SK-N-SH (cell line): ENCODE measurements at regions not wholly inside any gene's neighbourhood (a gene's known extent, or its start where the extent isn't known, plus 50 kb on each side); places are given as distances from the start of the nearest gene placed in this dataset.

Source experiments
- CTCF ChIA-PET: fragments of 300-600, 350-600 bp; formaldehyde crosslinking; extraction: SDS; loops from one replicate; lab custom pipeline; 2021; lab: Yijun Ruan, JAX
- POLR2A ChIA-PET: fragments of 350-600 bp; sonication (Branson Sonifier 250); formaldehyde crosslinking; extraction: SDS; loops from one replicate; lab custom pipeline; 2020; ENCODE audit warnings: antibody characterized with exemption, inconsistent platforms; lab: Yijun Ruan, JAX
- DNase-seq: peaks from one replicate; pipeline ENCODE4 v3.0.0; 2012
- H2AFZ ChIP-seq: fragments of 200-600 bp; sonication (generic); 2 replicates; pipeline ENCODE4 v1.8.1; 2016; ENCODE audit warnings: antibody characterized with exemption, mild to moderate bottlenecking, low read depth
- H3F3A ChIP-seq: fragments of 200-600 bp; sonication (generic); replicated peaks from 2 replicates; pipeline ENCODE3; 2016; ENCODE audit warnings: antibody characterized with exemption, mild to moderate bottlenecking; ENCODE audit not compliant: insufficient read depth
- H3K27ac ChIP-seq, 2 experiments: fragments of 200-500 bp in 1 of 2; fragments of 200-600 bp in 1 of 2; sonication (Bioruptor generic) in 1 of 2; sonication (generic), shearing (Covaris generic) in 1 of 2; 2 replicates each; pipeline versions ENCODE4 v1.5.1 to v1.6.1; 2014 to 2016; ENCODE audit warnings: low read depth in 2 of 2, inconsistent platforms in 1 of 2, low read length in 1 of 2, mild to moderate bottlenecking in 1 of 2, mixed read lengths in 1 of 2
- H3K27me3 ChIP-seq: fragments of 200-600 bp; sonication (generic), shearing (Covaris generic); 2 replicates; pipeline ENCODE4 v1.6.1; 2016; ENCODE audit warnings: mixed run types; ENCODE audit not compliant: insufficient read depth
- H3K36me3 ChIP-seq, 2 experiments: fragments of 200-500 bp in 1 of 2; fragments of 200-600 bp in 1 of 2; sonication (Bioruptor generic) in 1 of 2; sonication (generic) in 1 of 2; replicated peaks in 1 of 2; 2 replicates each; pipeline versions ENCODE3 to v1.5.1; 2014 to 2016; ENCODE audit warnings: low read length in 1 of 2, mild to moderate bottlenecking in 1 of 2; ENCODE audit not compliant: insufficient read depth in 2 of 2, control insufficient read depth in 1 of 2
- H3K4me1 ChIP-seq, 2 experiments: fragments of 200-500 bp in 1 of 2; fragments of 200-600 bp in 1 of 2; sonication (Bioruptor generic) in 1 of 2; sonication (generic), shearing (Covaris generic) in 1 of 2; 2 replicates each; pipeline versions ENCODE4 v1.5.1 to v1.6.1; 2014 to 2016; ENCODE audit warnings: low read depth in 1 of 2, low read length in 1 of 2, mixed run types in 1 of 2; ENCODE audit not compliant: insufficient read depth in 2 of 2, control insufficient read depth in 1 of 2
- H3K4me2 ChIP-seq: fragments of 200-600 bp; sonication (generic), shearing (Covaris generic); 2 replicates; pipeline ENCODE4 v1.6.1; 2017; ENCODE audit warnings: mixed run types
- H3K4me3 ChIP-seq, 2 experiments: fragments of 200-500 bp in 1 of 2; fragments of 200-600 bp in 1 of 2; sonication (Bioruptor generic) in 1 of 2; sonication (generic), shearing (Covaris generic) in 1 of 2; 2 replicates each; pipeline versions ENCODE4 v1.5.1 to v1.8.1; 2014 to 2016; ENCODE audit warnings: low read depth in 2 of 2, inconsistent platforms in 1 of 2, low read length in 1 of 2, mild to moderate bottlenecking in 1 of 2, mixed read lengths in 1 of 2, moderate library complexity in 1 of 2
- H3K79me2 ChIP-seq: fragments of 200-600 bp; sonication (generic); 2 replicates; pipeline ENCODE4 v1.8.1; 2017; ENCODE audit warnings: mild to moderate bottlenecking; ENCODE audit not compliant: insufficient read depth
- H3K9ac ChIP-seq: fragments of 200-600 bp; sonication (generic); 2 replicates; pipeline ENCODE4 v1.6.1; 2017; ENCODE audit warnings: mixed run types
- H3K9me2 ChIP-seq: fragments of 200-600 bp; sonication (generic); 2 replicates; pipeline ENCODE4 v1.6.1; 2017; ENCODE audit warnings: mixed run types
- H3K9me3 ChIP-seq: fragments of 200-600 bp; sonication (generic); 2 replicates; pipeline ENCODE4 v1.6.1; 2017; ENCODE audit warnings: mixed run types, mild to moderate bottlenecking, moderate library complexity
- H4K20me1 ChIP-seq: fragments of 200-600 bp; sonication (generic); 2 replicates; pipeline ENCODE4 v1.6.1; 2017; ENCODE audit warnings: mild to moderate bottlenecking, mixed run types; ENCODE audit not compliant: insufficient read depth
- CHD2 ChIP-seq: fragments of 150-350 bp; IDR thresholded peaks from 2 replicates; pipeline ENCODE4 v1.6.1; 2018; ENCODE audit warnings: low read length; ENCODE audit not compliant: partially characterized antibody
- CTCF ChIP-seq: fragments of 200-600 bp; sonication (generic); IDR thresholded peaks from 2 replicates; pipeline ENCODE4 v1.6.1; 2017; ENCODE audit warnings: antibody characterized with exemption, mild to moderate bottlenecking, moderate library complexity
- EZH2phosphoT487 ChIP-seq: fragments of 200-600 bp; sonication (generic); IDR thresholded peaks from 2 replicates; pipeline ENCODE4 v1.6.1; 2017; ENCODE audit warnings: low read depth, mixed run types, mild to moderate bottlenecking, antibody characterized with exemption, moderate library complexity, borderline replicate concordance
- MAX ChIP-seq: IDR thresholded peaks from 2 replicates; pipeline ENCODE4 v1.4.0; 2012; ENCODE audit warnings: low read depth
- MXI1 ChIP-seq: IDR thresholded peaks from 2 replicates; pipeline ENCODE4 v1.6.1; 2012; ENCODE audit warnings: mild to moderate bottlenecking, low read depth, low read length, improper control_type of control experiment
- RAD21 ChIP-seq: IDR thresholded peaks from 2 replicates; pipeline ENCODE4 v1.6.1; 2012; ENCODE audit warnings: mild to moderate bottlenecking, low read length
- SMC3 ChIP-seq: IDR thresholded peaks from 2 replicates; pipeline ENCODE4 v1.6.1; 2012; ENCODE audit warnings: low read depth, low read length, improper control_type of control experiment
- TAF1 ChIP-seq: IDR thresholded peaks from 2 replicates; pipeline ENCODE4 v1.6.1; 2012; ENCODE audit warnings: low read depth, mild to moderate bottlenecking, low read length, moderate library complexity, borderline replicate concordance
- ZBTB33 ChIP-seq: IDR thresholded peaks from 2 replicates; pipeline ENCODE4 v1.4.0; 2012; ENCODE audit warnings: low read depth, borderline replicate concordance
- WGBS: methylation state at CpG from one replicate; pipeline ENCODE4 v1.1.6; 2017; ENCODE audit warnings: low lambda C conversion rate; 5-methylcytosine and 5-hydroxymethylcytosine counted together

- Histone ChIP-seq H3K79me2 (no peaks in the 10 kb centered on the region), H3K9me3 (no peaks in the 10 kb centered on the region), H3K4me1 (no peaks in the 10 kb centered on the region), H3K4me2 (no peak overlapping the region), H3K27me3 (no peaks in the 10 kb centered on the region), H3K4me3 (no peak overlapping the region), H3F3A (no peaks in the 10 kb centered on the region), H3K9ac (no peak overlapping the region), H4K20me1 (no peaks in the 10 kb centered on the region), H2AFZ (no peak overlapping the region), H3K36me3 (no peaks in the 10 kb centered on the region), H3K9me2 (no peaks in the 10 kb centered on the region), H3K27ac (no peak overlapping the region)
- 70% methylated on average over 8 of the region's 8 CpGs for WGBS
- TF ChIP-seq MAX (no peak), MXI1 (no peak), CHD2 (no peak)
- ChIA-PET POLR2A (no interaction called here), CTCF (no interaction called here)
- DNase-seq: no peak
Measured at GRCh38 chr2:7358865-7359447, 441.7 kb downstream of the RNF144A start.

GRCh38 chr2:7363906-7364305 is 446.7 kb downstream of the RNF144A start:
- no peaks in the 10 kb centered on the region for H3K79me2 ChIP-seq
- H3K36me3 ChIP-seq: no peaks in the 10 kb centered on the region
- DNase-seq: no peak
- H4K20me1 ChIP-seq: no peaks in the 10 kb centered on the region
- no peaks in the 10 kb centered on the region for H3K27me3 ChIP-seq
- no peaks in the 10 kb centered on the region for H3K9me2 ChIP-seq
- no peak overlapping the region for H3K27ac ChIP-seq
- no peak overlapping the region for H3K4me2 ChIP-seq
- CTCF ChIA-PET: interaction anchor here (0.7 to 1.0 kb wide), 2 partner anchors 10 to 266 kb away, joined by 3 read pairs; no protein-coding TSS in a partner anchor
- WGBS: 56% methylated on average over 3 of the region's 3 CpGs
- no peaks in the 10 kb centered on the region for H3K4me1 ChIP-seq
- no peaks in the 10 kb centered on the region for H3F3A ChIP-seq
- no peak overlapping the region for H3K9ac ChIP-seq
- peaks cover 4% of the 10 kb centered on the region; the same call in 1 of the 2 replicates for H3K9me3 ChIP-seq
- POLR2A ChIA-PET: no interaction called here
- TF ChIP-seq TAF1: no peak
- peak; percentile 56 for TF ChIP-seq RAD21
- TF ChIP-seq SMC3: peak; percentile 33; the same call in 1 of the 2 replicates
- no peak for TF ChIP-seq ZBTB33
- no peak for TF ChIP-seq EZH2phosphoT487
- TF ChIP-seq CTCF: peak; percentile 41
- no peak overlapping the region for H2AFZ ChIP-seq
- H3K4me3 ChIP-seq: no peak overlapping the region
